Glomerular visceral epithelial cell (primary cell): ENCODE measurements at regions not wholly inside any gene's neighbourhood (a gene's known extent, or its start where the extent isn't known, plus 50 kb on each side); places are given as distances from the start of the nearest gene placed in this dataset.
"Not testable (repeated sequence)": the region's sequence is repeated elsewhere in the genome, so short reads cannot be mapped to it uniquely, and the experiment has no call there.

ENCODE experiments used
- DNase-seq: peaks from one replicate; pipeline ENCODE4 v3.0.0-alpha.2; 2016; ENCODE audit errors: extremely low spot score

DNA sequence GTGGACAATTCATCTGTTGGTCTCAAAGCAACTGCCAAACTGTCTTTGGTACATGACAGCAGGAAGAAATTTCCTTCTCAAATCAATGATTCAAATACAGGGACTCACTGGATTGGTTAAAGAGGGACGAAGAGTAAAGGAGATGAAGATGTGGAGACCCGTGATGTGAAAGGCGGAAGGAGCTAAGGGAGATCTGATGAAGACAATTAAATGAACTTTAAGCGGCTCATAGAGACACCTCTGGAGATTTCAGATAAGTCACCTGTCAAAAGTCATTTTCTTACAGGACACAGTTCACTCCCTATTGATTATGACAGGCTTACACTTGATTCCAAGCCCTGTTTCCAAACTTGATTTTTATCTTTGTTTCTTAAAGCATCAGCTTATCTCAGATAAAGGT is 466.3 kb downstream of the DOK5 start:
- no peak for DNase-seq

DNA sequence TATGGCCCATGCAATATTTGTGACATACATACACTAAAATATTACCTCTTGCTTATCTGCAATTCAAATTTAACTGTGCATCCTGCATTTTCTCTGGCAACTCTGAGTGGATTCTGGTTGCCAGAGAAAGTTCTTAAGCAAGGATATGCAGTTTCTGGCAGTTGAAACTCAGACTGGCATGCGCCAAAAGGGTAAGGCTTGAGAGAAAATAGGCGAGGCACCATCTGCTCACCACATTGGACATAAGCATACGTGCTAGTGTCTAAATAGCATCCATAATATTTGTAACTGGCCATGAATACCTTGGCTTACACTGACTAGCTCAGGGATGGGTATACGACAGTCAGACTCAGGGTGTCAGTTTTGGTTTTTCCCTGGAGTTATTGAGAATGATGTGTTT is 465.1 kb downstream of the DOK5 start:
- DNase-seq: no peak

DNA sequence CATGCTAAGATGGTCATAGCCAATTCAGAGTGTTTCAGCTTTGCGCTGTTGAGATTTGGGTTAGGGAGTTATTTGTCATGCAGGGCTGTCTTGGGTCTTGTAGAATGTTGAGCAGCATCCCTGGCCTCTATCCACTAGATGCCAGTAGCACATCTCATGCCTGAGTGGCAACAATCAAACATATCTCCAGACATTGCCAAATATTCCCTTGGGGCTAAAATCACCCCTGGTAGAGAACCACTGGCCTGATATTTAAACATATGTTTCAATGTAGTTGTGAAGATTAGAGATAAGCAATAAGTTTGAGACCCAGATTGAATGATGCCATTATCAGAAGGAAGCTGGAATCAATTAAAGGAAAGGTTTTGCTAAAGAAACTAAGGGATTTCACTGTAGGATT is 463.3 kb downstream of the DOK5 start:
- no peak for DNase-seq

DNA sequence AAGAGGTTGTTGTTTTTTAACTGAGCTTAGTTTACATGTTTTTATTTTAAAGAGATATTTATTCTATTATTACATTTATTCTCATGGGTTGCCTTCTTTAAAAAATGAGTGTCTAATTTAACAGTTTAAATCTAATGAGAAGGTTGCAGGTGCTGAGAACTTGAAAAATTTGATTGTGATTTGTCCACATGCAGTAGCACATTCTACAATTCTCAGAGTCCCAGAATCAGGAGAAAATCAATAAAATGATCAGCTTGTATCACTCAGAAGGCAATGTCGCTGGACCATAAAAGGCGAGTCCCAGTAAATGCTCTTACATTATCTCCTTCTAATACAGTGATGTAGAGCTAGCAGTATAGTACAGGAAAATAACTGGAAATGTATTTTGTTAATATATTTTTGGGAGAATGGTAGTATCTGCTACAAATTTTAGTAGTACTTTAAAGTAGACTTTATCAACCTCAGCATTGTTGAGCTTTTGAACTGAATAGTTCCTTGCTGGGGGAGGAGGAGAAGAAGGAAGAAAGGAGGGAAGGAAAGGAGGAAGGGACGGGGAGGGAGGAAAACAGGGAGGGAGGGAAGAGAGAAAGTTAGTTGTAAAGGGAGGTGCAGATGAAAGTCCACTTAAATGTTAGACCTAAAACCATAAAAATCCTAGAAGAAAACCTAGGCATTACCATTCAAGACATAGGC is 458.0 kb downstream of the DOK5 start:
- no peak for DNase-seq

DNA sequence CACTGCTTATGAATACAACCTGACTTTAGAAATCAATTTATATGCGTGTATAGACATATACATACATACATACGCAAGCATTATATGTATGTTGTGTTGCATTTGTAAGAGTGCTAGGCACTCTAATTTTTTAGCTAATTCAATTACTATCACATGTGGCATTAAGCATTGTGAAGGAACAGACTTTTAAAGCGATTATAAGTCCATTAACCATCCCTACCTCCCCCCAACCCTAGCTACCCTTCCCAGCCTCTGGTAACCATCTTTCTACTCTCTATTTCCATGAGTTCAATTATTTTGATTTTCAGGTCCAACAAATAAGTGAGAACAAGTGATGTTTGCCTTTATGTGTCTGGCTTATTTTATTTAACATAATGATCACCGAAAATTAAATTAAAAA is 453.8 kb downstream of the DOK5 start:
- no peak for DNase-seq

DNA sequence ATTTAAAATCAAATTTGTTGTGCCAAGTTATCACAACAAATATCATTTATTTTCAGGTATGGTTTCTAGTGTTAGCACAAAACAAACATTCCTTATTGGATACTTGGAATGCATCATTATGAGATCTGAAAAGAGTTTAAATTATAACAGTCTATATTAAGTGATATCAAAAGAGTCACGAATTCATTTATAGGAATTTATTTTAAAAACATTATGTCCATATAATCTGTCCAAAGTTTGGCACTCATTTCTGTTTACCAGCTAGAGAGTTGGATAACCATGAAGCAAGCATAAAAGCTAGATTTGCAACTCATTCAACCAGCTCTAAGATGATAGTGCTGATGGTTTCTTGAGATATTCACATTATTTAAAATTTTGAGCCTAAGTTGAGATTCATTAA is 453.2 kb downstream of the DOK5 start:
- no peak for DNase-seq

DNA sequence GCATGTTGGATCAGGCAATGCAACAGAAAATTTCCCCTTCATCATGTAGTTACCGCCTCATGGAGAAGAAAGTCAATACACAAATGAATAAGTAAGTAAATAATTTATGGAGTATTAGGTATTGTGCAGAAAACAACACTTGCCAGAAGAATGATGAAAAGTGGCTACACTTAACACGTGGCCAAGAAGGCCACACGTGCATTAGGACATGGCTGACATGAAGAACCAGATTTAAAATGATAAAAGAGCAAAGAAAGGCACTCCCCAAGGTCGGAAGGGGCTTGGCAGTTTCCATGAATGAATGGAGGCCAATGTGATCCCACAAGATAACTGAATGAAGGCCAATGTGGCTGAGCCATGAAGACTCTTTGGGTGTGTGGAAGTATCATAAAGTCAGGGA is 447.2 kb downstream of the DOK5 start:
- no peak for DNase-seq

DNA sequence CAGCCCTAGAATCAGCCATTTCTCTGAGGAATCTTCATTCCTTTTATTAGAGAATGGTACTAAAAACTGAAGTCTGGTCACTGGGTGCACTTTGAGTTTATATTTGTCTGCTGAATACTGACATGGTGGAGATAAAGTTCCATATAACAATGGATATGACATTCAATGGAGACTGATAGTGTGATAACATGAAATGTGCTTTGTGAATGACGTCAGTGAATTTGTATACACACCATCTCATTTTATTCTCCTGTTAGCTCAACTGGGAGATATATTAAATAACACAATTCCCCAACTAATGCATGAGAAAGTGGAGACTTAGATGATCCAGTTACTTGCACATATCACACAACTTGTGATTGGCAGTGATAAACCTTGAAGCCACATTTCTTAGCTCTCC is 446.7 kb downstream of the DOK5 start:
- no peak for DNase-seq

DNA sequence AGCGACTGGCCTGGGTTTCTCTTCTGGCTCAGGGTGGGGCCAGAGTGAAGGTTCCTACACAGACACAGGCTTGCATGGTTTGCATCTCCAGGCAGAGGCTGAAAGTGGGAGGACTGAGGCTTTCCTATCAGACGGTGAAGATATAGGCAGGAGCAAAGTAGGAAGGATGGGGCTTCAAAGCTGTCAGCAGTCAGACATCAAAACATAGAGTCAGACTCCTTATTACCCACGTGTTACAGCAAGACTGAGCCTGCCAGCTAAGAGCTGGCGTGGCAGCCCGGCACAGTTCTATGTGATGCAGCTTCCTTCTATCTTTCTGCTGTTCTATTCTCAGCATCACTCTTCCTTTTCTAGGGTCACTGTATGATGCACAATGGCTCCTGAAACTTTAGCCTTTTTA is 445.1 kb downstream of the DOK5 start:
- DNase-seq: no peak

DNA sequence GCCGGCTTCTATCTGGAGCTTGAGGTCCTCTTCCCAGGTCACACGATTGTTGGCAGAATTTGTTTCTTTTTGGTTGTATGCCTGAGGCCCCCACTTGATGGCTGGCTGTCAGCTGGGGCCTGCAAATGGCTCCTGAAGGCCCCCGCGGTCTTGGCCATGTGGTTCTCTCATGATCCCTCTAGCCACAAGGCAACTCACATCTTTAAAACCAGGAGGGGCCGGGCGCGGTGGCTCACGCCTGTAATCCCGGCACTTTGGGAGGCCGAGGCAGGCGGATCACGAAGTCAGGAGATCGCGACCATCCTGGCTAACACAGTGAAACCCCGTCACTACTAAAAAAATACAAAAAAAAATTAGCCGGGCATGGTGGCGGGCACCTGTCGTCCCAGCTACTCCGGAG is 443.6 kb downstream of the DOK5 start:
- DNase-seq: not testable (repeated sequence)

DNA sequence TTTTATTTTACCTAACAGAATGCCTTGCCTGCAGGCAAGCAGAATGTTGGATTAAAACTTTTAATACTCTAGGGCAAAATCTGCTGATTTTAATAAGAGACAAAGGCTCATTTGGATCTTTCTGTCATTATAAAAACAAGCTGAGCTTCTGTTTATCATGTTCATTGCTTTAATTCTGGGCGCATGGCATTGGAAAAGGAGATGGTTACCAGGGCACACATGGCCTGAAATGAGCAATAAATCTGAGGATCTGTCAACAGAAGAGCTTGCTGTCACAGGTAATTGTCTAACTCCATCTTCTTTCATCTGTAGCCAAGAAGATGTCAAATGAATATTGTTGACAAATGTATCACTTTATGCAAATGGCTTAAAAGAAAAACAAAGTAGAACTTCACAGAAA is 439.6 kb downstream of the DOK5 start:
- no peak for DNase-seq

DNA sequence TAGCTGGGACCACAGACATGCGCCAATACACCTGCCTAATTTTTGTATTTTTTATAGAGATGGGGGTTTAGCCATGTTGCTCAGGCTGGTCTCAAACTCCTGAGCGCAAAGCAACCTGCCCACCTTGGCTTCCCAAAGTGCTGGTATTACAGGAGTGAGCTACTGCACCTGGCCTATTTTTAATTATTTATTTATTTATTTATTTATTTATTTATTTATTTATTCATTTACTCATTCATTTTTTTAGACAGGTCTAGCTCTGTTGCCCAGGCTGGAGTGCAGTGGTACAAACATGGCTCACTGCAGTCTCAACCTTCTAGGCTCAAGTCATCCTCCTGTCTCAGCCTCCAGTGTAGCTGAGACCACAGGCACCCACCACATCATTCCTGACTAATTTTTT is 434.3 kb downstream of the DOK5 start:
- DNase-seq: no peak

DNA sequence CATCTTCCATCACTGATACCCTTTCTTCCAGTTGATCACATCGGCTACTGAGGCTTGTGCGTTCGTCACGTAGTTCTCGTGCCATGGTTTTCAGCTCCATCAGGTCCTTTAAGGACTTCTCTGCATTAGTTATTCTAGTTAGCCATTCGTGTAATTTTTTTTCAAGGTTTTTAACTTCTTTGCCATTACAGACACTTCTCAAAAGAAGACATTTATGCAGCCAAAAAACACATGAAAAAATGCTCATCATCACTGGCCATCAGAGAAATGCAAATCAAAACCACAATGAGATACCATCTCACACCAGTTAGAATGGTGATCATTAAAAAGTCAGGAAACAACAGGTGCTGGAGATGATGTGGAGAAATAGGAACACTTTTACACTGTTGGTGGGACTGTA is 430.7 kb downstream of the DOK5 start:
- not testable (repeated sequence) for DNase-seq

DNA sequence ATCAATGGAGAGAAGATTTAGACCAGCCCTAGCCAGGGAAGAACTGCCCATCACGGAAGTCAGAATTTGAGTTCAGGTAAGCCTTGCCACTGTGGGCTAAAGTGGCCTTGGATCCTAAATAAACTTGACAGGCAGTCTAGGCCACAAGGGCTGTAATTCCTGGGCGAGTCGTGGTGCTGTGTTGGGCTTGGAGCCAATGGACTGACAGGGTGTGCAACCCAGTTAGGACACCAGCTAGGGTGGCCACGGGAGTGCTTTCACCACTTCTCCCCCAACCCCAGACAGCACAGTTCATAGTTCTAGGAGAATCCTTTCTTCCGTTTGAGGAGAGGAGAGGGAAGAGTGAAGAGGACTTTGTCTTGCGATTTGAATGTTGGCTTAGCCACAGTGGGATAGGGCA is 422.4 kb downstream of the DOK5 start:
- no peak for DNase-seq

DNA sequence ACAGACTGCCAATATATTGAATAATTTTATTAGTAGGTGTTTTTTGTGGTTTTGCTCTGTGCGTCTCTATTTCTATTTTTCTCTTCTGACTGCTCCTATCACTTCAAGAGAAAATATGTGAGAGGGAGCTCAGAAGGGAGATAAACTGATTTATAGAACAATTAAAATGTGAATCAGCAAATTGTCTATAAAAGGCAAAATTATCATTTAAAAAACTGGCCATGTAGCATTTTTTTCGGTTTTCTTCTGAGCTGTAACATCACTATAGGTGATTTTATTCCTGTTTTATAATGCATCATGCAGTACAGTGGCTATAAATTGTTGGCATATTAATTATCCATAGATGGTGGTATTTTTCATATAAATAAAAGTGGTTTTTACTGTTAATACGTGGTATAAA is 416.5 kb downstream of the DOK5 start:
- DNase-seq: no peak

DNA sequence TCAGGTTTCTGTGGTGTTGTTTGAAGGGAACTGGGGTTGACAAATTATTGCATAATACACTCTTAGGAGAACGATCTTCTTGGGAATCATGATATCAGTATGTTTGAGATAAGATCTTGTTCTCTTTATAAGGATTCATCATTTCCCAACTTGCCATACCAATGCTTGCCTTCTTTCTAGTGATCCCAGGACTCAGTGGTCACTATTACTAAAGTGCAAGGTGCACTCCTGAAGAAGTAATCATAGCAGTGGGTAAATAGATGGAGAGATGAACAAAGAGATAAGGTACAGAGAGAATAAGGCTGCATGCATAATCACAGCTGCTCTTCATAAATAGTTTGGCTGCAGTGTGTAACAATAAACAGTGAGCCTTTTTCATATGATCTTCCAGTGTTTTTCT is 404.0 kb downstream of the DOK5 start:
- no peak for DNase-seq

DNA sequence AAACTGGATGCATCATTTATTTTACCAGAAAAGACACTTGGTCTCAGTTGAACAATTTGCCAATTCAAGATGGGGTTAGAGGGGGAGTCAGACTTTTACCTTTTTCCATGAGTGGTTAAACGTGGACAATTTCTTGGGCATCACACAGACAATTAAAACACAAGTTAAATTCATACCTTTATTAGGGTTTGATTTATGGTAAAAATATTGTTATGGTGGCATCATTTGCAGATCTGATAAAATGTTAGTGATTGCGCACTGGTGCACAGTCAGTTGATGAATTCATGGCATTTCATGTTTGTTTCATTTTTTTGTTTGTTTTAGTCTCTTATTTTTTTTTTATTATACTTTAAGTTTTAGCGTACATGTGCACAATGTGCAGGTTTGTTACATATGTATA is 399.9 kb downstream of the DOK5 start:
- DNase-seq: no peak

DNA sequence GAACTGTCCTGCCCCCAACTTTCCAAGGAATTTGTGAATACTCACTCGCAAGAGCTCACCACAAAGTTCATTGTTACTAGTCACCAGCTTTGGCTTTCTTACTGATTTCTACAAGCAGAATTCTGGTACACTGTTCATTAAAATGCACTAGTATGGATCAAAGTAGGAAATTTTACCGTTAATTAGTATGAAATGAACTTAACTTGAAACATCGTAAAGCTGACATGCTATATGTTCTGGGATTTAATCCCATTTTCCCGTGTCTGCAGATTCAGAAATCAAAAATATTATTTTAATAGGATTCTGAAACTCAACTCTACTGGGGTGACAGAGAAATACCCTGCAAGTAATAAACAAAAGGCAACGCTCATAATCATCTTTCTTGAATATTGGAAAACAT is 399.3 kb downstream of the DOK5 start:
- no peak for DNase-seq

DNA sequence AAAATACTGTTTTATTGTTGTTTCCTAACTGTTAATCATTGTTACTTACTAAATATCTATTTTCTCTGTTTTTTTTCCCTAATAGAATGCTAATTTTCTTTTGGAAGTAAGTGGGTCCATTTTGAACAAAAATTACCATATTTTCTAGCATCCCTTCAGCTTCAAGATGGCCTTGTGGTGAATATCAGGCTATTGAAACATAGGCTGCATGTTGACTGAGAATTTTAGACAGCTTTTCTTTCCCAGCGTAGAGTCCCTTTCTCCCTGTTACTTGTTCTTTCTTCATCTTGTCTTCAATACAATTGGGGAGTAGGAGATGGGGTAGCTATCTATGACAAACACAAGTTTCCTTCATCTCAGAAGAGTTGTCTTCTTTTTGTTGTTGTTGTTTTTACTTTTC is 397.0 kb downstream of the DOK5 start:
- no peak for DNase-seq

DNA sequence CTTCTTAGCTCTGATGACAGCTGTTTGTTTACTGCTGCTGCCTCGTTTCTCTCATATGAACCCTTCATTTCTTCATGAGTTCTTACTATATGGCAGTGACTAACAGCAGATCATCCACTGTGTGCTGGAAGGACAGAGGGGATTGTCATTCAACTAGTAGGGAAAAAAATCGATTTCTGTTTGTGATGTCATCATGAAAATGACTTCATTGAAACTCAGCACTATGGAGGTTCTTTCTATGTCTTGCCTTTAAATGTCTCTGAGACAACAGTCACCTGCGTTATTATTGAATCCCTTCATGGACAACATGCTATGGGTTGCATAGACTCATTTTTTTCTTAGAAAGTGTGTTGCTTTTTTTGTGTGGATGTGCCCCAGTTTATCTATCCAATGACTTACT is 394.4 kb downstream of the DOK5 start:
- no peak for DNase-seq

DNA sequence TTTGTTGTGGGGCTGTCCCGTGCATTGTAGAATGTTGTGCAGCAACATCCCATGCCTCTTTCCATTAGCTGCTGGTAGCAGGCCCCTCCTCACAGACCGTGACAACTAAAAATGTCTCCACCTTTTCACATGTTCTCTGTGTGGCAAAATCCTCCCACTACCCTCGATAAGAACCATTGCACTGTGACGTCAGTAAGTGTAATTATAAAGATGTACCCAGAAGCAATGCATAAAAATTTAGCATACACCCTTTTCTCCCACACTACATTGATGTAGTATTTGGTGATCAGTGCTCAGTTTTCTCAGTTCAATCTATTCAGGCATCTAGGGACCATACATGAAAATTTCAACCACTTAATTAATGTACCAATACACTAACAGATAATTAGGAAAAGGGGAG is 389.9 kb downstream of the DOK5 start:
- no peak for DNase-seq

DNA sequence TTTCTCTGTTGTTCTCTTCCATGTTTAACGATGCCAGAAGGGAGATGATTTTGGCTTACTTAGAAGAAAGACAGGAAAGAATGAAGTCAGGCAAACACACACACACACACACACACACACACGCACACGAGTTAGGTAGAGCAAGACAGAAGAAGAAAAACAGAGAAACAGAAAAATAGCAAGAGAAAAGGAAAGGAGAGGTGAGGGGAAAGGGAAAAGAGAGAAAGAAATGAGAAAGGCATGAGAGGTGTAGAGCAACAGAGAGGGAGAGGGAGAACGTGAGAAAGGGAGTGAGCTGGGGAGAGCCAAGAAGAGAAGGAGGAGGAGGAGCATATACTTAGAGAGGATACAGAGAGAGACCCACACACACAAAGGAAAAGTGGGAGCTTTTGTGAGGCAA is 385.3 kb downstream of the DOK5 start:
- no peak for DNase-seq

DNA sequence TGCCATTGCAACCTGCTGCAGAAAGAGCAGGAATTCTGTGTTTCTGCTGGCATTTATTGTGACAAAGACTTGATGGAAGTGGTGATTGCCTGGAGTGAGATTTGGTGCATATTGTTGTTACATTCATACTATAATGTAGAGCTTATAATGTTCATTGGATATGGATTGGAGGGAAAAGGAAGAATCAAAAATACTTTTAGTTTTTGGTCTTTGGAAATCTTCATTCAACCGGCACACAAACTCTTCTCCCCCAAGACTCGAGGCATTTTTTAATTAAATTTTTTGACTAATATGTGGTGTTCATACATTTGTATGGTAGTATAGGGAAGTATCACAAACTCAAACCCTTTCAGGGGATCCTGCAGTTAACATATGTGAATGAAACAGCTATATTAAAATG is 380.8 kb downstream of the DOK5 start:
- no peak for DNase-seq

DNA sequence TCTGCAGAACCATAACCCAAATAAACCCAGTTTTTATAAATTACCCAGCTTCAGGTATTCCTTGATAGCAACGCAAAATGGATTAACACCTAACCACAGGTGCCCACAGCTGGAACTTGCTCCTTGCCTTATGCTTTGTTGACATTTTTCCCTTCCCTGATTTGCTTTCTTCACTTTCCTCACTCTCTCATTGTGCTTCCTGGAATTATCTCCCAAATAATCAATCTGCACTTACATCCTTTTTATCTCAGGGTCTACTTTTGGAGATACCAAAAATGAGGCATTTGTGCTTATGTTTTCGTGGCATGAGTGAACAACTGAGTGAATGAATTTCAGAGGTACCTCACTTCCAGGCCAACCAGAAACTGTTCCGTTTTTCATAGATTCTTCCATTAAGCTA is 374.3 kb downstream of the DOK5 start:
- no peak for DNase-seq
